ENCODE measurements at regions not wholly inside any gene's neighbourhood (a gene's known extent, or its start where the extent isn't known, plus 50 kb on each side); places are given as distances from the start of the nearest gene placed in this dataset.
"Not testable (repeated sequence)": the region's sequence is repeated elsewhere in the genome, so short reads cannot be mapped to it uniquely, and the experiment has no call there.

DNA sequence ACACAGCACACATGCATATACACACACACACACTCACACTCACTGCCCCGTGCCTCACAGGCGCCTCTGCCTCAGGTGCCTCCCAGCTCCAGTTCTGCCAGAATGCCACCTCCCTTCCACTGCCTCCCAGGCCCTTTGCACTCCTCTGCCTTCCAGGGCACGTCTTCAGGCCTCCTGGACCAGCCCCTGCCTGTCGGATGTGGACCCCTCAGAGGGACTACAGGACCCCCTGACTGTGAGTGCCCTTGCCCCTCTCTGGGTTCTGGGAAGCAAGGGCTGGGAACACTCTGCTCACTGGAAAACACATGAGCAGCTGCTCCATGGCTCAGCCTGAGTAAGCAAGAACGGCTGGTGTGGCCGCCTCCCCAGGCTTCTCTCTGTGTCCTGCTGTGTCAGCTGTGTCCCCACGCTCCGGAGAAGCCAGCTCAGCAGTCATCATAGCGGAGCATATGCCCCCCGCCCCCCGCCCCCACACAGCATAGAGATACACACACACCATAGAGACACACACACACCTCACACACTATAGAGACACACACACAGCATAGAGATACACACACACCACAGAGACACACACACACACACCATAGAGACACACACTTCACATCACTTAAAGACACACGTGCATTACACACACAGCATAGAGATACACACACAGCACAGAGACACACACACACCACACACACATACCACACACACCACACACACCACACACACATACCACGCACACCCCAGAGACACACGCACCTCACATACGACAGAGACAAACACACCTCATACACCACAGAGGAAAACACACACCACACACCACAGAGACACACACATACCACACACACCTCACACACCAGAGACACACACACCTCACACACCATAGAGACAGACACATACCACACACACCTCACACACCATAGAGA is 271.3 kb downstream of the CYRIA start:
- no peak for DNase-seq (ENCODE audit: low read depth in 3 of 3)

DNA sequence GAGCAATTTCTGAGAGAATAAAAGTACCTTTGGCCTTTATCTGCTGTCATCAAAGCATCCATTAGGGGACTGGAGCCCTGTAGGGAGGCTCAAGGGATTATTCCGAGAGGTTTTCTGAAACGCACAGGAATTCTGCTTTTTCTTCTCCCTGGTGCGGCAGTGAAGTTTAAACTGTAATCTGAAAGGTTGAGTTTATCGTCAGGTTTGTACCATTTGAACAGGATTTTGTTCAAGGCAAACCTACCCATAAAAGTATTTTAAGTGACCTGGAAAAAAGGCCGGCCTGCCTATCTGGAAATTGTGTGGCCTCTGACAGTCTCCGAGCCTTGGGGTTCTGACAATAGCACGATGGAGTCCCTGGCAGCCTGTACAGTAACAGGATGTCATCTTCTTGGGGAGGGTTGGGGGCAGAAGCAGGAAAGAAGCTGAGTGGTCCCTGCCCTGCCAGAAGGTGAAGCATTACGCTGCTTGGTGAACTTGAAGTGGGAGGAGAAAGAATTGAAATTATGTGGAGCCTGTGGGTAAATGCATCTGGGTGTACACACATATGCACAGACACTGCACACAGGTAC is 272.0 kb downstream of the CYRIA start:
- DNase-seq (ENCODE audit: low read depth in 3 of 3): no peak

DNA sequence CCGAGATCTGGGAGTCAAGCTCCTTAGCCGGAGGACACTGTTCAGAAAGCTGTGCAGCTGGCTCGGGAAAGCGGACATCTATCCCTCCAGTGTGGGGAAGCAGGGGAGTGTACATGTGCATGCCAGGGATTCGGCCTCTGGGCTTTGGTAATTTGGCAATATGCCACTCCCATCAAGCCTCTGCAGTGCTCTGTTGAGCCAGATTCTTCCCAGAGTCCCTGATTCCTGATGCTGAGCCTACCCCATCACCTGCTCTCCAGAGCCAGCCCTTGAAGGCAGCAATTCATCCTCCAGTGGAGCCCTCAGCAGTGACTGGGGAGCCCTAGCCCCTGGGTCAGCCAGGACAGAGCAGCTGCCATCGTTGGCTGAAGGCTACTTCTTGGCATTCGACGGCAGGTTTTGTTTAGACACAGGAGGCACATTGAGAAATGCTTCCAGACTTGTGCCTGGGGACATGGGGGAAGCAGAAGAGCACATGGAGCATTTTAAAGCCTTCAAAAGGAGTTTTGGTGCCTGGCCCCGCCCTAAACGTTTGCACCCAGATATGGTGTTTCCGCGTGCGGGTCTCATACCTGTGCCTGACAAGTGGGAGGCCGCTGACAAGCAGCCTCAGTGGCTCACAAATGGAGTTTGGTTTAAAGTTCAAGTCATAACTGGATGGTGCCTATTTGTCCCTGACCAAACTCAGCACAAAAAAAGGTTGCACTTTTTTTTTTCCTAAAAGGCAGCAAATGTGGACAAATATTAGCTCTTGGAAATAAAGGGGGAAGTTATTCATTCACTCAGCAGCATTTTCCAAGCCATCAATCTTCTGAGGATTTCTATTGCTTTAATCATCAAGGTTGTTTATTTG is 272.8 kb downstream of the CYRIA start:
- DNase-seq (ENCODE audit: low read depth in 3 of 3): no peak

DNA sequence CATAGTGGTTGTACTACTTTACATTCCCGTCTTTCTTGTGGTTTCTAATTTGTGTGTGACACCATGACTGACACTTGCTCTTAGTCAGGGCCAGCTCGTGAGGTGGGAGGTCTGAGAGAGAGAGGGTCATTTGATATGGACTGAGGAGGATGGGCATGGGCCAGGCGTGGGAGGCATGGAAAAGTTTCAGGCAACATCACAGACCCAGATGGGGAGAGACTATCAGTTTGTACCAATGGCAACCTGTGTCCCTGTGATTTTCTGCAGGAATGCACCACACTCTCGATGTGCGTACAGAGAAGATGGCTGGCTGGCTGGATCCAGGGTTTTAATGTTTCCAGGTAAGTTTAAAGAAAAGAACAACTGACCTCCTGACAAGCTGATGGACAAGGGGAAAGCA is 273.6 kb downstream of the CYRIA start:
- no peak for DNase-seq (ENCODE audit: low read depth in 3 of 3)

DNA sequence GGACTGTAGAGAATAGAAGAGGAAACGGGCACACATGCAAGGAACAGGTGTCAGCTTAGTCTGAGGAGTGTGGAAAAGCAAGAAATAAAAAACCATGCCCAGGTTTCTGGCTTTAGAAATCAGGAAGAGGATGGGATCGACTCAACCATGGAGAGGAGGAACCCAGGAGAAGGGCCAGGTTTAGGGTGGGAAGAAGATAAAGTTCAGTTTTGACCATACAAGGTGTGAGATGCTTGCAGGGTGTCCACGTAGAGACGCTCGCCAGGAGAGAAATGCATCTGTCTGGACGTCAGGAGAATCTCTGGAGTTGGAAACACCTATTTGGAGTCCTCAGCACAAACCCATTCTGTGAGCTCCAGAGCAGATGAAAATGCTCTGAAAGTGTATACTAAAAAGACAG is 275.1 kb downstream of the CYRIA start:
- DNase-seq (ENCODE audit: low read depth in 3 of 3): no peak

DNA sequence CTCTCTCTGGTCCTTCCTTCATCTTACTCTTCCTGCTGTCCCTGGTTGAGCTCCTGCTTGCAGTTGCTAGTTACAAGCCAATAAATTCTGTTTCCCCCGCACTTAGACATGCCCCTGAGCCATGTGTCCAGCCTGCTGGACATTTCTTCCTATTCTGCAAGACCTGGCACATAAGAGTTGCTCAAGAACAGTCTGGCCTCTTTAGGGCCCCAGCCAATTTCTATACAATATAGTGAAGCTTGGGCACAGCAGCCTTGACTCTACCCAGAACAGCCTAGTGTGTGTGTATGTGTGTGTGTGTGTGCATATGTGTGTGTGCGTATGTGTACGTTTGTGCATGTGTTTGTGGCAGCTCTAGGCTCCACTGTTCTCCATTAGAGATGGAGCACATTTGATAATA is 276.0 kb downstream of the CYRIA start:
- no peak for DNase-seq (ENCODE audit: low read depth in 3 of 3)

DNA sequence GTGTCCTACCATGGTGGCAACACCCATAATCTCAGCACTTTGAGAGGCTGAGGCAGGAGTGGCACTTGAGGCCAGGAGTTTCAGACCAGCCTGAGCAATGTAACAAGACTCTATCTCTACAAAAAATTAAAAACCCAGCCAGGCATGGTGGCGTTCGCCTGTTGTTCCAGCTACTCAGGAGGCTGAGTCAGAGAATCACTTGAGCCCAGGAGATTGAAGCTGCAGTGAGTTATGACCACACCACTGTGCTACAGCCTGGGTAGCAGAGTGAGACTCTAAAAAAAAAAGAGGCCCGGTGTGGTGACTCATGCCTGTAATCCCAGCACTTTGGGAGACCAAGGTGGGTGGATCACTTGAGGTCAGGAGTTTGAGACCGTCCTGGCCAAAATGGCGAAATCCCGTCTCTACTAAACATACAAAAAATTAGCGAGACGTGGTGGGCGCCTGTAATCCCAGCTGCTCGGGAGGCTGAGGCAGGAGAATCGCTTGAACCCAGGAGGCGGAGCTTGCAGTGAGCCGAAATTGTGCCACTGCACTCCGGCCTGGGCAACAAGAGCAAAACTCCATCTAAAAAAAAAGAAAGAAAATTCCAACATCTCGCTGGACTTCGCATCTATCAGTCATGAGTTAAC is 277.3 kb downstream of the CYRIA start:
- not testable (repeated sequence) for DNase-seq (ENCODE audit: low read depth in 3 of 3)

DNA sequence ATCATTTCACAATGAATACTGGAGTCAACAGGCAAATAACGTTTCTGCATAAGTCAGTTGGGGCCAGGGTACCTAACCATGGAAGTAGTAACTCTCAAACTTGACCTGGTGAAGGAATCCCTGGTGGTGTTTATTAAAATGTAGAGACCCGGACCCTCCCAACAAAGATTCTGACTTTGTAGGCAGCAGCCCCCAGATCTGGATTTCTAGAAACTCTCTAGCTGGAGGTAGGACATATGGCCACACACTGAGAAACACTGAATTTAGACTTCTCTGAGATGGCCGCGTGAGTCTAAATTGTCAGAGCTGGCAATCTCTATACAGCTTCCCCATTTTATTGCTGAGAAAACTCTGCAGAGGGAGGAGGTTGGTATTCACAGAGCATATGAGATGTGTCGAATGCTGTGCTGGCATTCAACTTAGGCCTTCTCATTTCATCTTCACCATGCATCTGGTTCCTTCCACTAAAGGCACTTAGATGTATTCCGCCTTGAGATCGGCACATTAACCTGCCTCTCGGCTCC is 278.1 kb downstream of the CYRIA start:
- no peak for DNase-seq (ENCODE audit: low read depth in 3 of 3)

DNA sequence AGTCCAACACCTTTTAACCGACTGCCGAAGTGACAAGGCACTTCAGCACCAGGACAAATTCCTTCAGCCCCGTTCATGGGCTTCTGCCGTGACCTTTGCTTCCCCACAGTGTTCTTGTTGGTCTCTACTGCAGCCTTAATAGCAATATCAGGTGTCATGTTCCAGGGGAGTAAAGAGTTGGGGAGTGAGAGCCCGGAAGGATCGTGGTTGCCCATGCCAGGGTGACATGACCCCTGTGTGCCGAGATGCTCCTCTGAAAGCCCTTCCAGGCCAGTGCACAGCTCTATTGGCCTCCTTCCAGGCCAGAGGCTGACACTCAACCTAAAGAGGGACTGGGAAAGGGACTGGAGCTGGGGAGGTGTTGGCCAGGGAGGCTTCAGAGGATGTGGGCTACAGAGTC is 279.2 kb downstream of the CYRIA start:
- DNase-seq (ENCODE audit: low read depth in 3 of 3): no peak

DNA sequence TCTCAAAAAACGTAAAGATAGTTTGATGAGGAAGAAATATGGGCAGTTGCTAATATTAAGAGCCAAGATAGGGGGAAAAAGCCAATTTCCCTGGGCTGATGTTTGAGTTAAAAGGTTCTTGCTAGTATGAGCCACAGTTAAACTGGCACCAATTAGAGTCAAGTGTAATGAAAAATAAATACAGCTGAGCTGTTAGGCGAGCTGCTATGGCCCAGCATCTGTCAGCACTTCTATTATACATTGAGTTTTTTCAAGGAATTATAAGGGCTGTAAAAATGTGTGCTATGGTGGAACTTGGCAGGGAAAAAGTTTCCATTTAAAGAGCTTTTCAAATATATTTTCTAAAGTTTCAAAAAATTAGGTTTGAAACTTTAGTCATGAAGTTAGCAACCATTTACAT is 279.6 kb downstream of the CYRIA start:
- DNase-seq (ENCODE audit: low read depth in 3 of 3): no peak

DNA sequence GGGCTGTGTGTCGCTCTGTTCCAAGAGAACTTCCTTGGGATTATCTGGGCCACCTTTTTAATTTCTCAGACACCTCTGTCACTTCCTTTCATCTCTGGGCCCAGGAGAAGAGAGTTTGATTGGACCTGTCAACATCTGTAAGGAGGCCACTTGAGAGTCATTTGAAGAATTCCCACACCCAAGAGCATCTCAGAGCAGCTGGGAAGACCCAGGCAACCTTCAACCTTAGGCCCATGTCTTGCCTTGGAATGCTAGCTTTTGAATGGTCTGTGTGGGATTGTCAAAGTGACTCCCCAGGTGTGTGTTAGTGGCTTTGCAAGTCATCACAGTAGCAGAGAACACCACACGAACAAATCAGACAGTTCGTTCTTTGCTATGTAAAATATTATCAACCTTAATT is 280.3 kb downstream of the CYRIA start:
- no peak for DNase-seq (ENCODE audit: low read depth in 3 of 3)

DNA sequence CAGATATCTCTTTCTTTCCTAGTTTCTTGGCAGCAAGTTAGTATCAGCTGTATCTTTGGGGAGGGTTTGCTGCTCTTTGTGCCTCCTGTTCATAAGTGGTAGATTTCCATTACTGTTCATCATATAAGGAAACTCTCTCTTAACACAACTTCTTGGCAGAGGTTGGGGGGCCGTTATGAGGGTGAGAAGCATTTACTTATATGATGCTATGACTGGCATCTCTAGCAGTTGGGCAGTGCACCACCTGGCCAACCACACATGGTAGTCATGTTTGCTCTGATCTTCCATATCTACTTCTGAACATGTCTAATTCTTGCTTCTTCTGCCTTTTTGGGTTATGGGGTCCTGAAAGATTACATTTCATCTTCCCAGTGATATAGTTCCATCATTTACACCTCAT is 282.2 kb downstream of the CYRIA start:
- no peak for DNase-seq (ENCODE audit: low read depth in 3 of 3)

DNA sequence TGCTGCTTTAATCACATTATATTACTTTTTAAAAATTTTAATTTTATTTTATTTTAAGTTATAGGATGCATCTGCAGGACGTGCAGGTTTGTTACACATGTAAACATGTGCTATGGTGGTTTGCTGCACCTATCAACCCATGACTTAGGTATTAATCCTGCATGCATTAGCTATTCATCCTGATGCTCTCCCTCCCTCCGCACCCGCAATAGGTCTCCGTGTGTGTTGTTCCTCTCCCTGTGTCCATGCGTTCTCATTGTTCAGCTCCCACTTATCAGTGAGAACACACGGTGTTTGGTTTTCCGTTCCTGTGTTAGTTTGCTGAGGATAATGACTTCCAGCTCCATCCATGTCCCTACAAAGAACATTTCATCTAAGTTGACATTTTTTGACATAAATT is 283.2 kb downstream of the CYRIA start:
- DNase-seq (ENCODE audit: low read depth in 3 of 3): no peak

DNA sequence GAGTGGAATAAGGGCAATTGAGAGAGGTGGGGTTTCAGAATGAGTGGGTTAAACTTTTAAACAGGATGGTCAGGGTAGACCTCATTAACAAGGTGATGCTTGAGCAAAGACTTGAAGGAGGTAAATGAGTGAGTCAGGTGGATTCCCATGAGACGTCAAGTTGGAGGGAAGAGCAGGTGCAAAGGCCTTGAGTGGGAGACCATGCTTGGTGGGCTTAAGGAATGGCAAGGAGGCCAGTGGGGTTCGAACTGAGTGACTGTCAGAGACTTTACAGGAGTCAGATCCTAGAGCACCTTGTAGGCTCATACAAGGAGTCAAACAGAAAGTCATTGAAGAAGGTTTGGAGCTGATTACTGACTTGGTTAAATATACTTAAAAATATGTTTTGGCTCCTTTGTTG is 284.1 kb downstream of the CYRIA start:
- DNase-seq (ENCODE audit: low read depth in 3 of 3): no peak

DNA sequence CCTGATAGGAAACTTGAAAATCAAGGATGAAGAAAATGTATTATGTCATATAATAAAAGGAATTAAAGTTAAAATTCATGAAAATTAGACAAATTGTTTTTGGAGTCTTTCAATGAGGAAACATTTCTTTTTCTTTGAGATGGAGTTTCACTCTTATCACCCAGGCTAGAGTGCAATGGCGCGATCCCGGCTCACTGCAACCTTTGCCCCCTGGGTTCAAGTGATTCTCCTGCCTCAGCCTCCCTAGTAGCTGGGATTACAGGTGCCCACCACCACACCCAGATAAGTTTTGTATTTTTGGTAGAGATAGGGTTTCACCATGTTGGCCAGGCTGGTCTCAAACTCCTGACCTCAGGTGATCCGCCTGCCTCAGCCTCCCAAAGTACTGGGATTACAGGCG is 285.7 kb downstream of the CYRIA start:
- not testable (repeated sequence) for DNase-seq (ENCODE audit: low read depth in 3 of 3)

DNA sequence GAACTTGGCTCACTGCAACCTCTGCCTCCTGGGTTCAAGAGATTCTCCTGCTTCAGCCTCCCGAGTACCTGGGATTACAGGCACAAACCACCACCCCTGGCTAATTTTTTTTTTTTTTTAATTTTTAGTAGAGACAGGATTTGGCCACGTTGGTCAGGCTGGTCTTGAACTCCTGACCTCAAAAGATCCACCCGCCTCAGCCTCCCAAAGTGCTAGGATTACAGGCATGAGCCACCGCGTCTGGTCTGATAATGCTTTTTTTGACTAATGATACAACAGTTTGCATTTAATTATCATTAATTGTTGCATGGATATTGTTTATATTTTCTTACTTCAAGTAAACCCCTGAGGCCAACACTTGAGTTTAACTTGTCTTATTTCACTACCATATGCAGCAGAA is 286.6 kb downstream of the CYRIA start:
- DNase-seq (ENCODE audit: low read depth in 3 of 3): not testable (repeated sequence)

DNA sequence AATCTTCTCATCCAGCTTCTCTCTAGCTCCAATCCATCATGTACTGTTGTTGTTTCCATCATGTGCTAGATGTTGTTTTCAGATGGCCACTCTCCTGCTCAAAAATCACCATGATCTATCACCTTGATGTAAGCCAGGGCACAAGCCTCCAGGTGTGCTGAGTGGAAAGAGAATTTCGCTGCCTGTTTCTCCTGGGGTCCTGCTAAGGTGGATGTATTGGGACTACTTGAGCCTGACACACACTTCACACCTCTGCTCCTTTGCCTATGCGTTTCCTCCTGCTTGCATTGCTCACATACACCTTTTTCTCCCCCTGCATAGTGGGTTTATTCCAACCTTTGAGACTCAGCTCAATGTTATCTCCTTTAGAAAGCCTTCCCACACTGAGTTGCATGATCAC is 287.6 kb downstream of the CYRIA start:
- no peak for DNase-seq (ENCODE audit: low read depth in 3 of 3)

DNA sequence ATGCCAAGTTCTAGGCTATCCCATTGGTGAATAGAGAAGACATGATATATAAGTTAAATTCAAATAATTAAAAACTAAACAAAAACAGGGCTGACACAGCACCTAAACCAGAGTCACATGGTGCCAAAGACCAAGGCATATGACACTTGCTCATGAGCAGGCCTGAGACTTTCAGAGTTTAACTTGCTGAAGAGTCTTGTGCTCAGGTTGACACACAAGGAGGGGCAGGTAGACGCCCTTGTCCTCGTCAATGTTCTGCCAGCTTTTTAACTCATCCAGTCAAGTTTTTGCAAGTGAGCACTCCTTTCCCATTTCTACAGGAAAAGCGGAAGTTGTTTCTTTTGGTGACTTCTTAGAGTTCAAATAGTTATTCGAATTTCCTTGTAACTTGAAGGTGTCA is 289.7 kb downstream of the CYRIA start:
- no peak for DNase-seq (ENCODE audit: low read depth in 3 of 3)

DNA sequence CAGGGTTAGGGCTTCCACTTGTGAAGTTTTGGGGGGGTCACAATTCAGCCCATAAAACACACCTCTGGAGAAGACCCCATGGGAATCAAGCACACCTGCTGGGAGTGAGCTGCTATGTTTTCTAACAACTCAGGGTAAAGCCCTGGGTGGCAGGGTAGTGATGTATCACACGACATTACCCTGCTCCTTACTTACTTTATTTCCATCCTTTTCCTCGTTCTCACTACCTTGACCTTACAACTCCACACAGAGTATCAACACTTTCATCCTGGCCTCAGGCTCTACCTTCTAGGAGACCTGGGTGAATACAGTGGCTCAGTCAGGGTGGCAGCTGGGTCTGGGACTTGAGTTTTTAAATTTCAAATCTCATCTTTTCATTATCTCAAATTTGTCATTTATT is 290.3 kb downstream of the CYRIA start:
- no peak for DNase-seq (ENCODE audit: low read depth in 3 of 3)

DNA sequence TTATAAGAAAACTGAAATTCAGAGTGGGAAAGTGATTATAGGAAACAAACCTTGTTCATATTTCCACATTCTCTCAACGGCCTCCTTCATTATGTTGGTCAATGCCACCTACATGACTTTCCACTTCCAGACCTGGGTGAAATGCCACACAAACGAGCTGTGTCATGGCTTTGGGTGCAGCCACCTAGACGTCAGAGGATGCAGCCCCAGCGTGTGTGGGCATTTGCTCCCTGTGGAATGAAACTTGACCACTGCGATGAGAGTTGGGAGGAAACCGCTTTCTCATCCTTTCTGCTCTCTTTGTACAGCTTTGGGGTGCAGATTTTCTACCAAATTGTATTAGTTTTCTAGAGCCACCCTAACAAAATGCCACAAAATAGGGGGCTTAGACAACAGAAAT is 291.0 kb downstream of the CYRIA start:
- no peak for DNase-seq (ENCODE audit: low read depth in 3 of 3)

DNA sequence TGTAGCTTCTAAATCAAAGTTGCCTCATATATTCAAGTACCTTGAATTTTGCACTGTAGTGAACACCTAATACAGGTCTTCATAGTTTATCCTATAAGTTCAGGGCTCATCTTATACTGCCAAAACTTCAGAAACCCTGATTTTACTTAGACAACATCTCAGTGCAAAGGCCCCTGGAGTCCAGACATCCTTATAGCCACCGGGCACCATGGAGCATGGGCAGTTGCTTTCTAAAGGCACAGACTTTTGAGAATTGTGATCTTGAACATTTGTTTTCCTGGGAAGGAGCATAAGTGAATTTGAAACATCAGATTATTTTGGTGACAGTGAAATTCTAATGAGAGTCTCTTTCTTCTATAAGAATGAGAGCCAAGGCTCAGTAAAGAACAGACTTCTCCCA is 292.3 kb downstream of the CYRIA start:
- DNase-seq (ENCODE audit: low read depth in 3 of 3): no peak

DNA sequence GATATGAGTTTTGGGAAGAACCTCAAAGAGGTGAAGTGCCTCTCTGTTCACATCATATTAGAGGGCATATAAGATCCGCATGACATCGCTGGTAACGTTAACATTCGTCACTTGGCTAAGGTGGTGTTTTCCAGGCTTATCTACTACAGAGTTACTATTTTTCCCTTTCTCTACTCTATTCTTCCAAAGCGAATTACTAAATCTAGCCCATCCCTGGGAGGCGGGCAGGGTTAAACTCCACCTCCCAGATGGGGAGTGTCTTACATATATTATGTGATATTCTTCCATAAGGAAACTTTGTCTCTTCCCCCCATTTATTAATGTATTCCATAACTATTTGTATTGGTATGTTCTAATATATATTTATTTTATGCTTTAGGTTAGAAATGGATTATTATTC is 293.9 kb downstream of the CYRIA start:
- DNase-seq (ENCODE audit: low read depth in 3 of 3): no peak

Data from stimulated activated CD4-positive, alpha-beta T cell treated with anti-CD3 and anti-CD28 coated beads, TNF-alpha, amount 100 ng/mL, for 4 hours (primary cell).